ENCODE measurements at regions not wholly inside any gene's neighbourhood (a gene's known extent, or its start where the extent isn't known, plus 50 kb on each side); places are given as distances from the start of the nearest gene placed in this dataset.

DNA sequence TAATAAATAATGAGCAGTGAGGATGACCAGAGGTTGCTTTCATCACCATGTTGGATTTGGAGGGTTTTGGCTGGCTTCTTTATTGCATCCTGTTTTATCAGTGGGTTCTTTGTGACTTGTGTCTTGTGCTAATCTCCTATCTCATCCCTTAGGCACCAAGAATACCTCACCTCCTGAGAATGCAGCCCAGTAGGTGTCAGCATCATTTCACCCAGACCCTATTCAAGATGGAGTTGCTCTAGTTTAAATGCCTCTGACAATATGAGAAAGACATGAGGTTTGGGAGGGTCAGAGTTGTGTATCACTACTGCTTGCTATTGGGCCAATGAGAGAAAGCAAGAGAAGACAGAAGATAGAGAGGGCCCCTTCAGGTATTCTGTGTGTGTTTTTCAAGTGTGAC is 592.2 kb downstream of the ETNK1 start:
- H3K4me2 ChIP-seq (ENCODE audit: low read length): no peak overlapping the region
- H3K36me3 ChIP-seq (ENCODE audit: control insufficient read depth, low read length): no peaks in the 10 kb centered on the region
- no peaks in the 10 kb centered on the region for H3F3A ChIP-seq (ENCODE audit: control insufficient read depth, insufficient read depth)
- no peaks in the 10 kb centered on the region; the same call in 1 of the 2 replicates for H3K9me3 ChIP-seq (ENCODE audit: control insufficient read depth, insufficient read depth, low read length)
- H3K4me1 ChIP-seq (ENCODE audit: control insufficient read depth, low read length): no peaks in the 10 kb centered on the region
- no peaks in the 10 kb centered on the region for H4K20me1 ChIP-seq (ENCODE audit: control insufficient read depth, insufficient read depth, low read depth, low read length)
- H3K27ac ChIP-seq (ENCODE audit: low read depth, low read length): no peak overlapping the region
- TF ChIP-seq CTCF (IDR thresholded peaks at IDR 0.05; ENCODE audit: low read depth, low read length, poor library complexity, severe bottlenecking): no peak
- no peak for TF ChIP-seq EZH2phosphoT487 (IDR thresholded peaks at IDR 0.05; ENCODE audit: borderline replicate concordance, low read length)
- no peak overlapping the region for H3K4me3 ChIP-seq (ENCODE audit: low read length)
- H3K9me2 ChIP-seq (replicated peaks; ENCODE audit: control insufficient read depth, low read length): no peaks in the 10 kb centered on the region
- no peaks in the 10 kb centered on the region for H3K27me3 ChIP-seq (ENCODE audit: control insufficient read depth, low read length)
- H3K79me2 ChIP-seq (ENCODE audit: control insufficient read depth, low read length): no peaks in the 10 kb centered on the region

DNA sequence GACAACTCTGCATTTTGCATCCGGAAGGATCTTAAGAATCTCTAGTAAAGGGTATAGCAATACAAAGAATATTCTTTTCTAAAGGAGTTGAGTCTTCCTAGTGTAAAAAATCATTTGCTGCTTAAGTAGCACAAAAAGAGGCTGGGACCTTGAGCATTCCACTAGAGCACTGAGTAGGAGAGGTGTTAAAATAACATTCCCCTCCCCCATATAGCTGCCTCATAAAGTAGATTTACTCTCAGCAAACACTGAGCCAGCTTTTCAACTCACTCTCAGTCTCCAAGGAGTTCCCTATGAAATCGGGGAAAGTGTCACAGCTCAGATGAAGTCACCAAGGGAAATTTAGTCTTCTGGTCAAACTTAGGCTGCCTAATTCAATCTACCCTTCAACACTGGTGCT is 592.7 kb downstream of the ETNK1 start:
- H4K20me1 ChIP-seq (ENCODE audit: control insufficient read depth, insufficient read depth, low read depth, low read length): no peaks in the 10 kb centered on the region
- TF ChIP-seq EZH2phosphoT487 (IDR thresholded peaks at IDR 0.05; ENCODE audit: borderline replicate concordance, low read length): no peak
- no peak for TF ChIP-seq CTCF (IDR thresholded peaks at IDR 0.05; ENCODE audit: low read depth, low read length, poor library complexity, severe bottlenecking)
- no peak overlapping the region for H3K4me2 ChIP-seq (ENCODE audit: low read length)
- no peaks in the 10 kb centered on the region for H3K79me2 ChIP-seq (ENCODE audit: control insufficient read depth, low read length)
- no peak overlapping the region for H3K27ac ChIP-seq (ENCODE audit: low read depth, low read length)
- no peaks in the 10 kb centered on the region for H3K4me1 ChIP-seq (ENCODE audit: control insufficient read depth, low read length)
- H3K9me2 ChIP-seq (replicated peaks; ENCODE audit: control insufficient read depth, low read length): no peaks in the 10 kb centered on the region
- H3K36me3 ChIP-seq (ENCODE audit: control insufficient read depth, low read length): no peaks in the 10 kb centered on the region
- H3K4me3 ChIP-seq (ENCODE audit: low read length): no peak overlapping the region
- H3K9me3 ChIP-seq (ENCODE audit: control insufficient read depth, insufficient read depth, low read length): no peaks in the 10 kb centered on the region; the same call in 1 of the 2 replicates
- H3K27me3 ChIP-seq (ENCODE audit: control insufficient read depth, low read length): no peaks in the 10 kb centered on the region
- H3F3A ChIP-seq (ENCODE audit: control insufficient read depth, insufficient read depth): no peaks in the 10 kb centered on the region

DNA sequence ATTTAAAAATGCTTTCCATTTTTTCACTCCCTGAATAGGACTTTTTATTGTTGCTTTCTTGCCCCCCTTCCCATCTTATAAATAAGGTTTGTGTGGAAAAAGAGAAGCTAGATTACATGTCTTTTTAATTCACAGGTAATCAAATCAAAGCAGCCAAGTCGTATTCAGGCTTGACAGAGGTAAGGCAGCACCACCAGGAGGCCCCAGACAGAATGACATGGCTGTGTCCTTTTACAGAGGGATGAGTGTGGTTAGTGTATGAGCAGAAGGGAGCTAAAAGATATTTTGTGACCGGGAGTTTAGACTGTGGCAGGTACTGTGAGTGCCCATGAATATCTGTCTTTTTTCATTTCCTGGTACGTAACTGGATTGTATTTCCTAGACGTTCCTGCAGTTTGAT is 596.1 kb downstream of the ETNK1 start:
- H3K9me3 ChIP-seq (ENCODE audit: control insufficient read depth, insufficient read depth, low read length): no peaks in the 10 kb centered on the region
- H3K27me3 ChIP-seq (ENCODE audit: control insufficient read depth, low read length): no peaks in the 10 kb centered on the region
- no peaks in the 10 kb centered on the region for H3K4me1 ChIP-seq (ENCODE audit: control insufficient read depth, low read length)
- H3K4me3 ChIP-seq (ENCODE audit: low read length): no peak overlapping the region
- no peak overlapping the region for H3K4me2 ChIP-seq (ENCODE audit: low read length)
- no peaks in the 10 kb centered on the region for H3K36me3 ChIP-seq (ENCODE audit: control insufficient read depth, low read length)
- H3K9me2 ChIP-seq (replicated peaks; ENCODE audit: control insufficient read depth, low read length): no peaks in the 10 kb centered on the region
- H4K20me1 ChIP-seq (ENCODE audit: control insufficient read depth, insufficient read depth, low read depth, low read length): no peaks in the 10 kb centered on the region
- no peaks in the 10 kb centered on the region for H3K79me2 ChIP-seq (ENCODE audit: control insufficient read depth, low read length)
- TF ChIP-seq EZH2phosphoT487 (IDR thresholded peaks at IDR 0.05; ENCODE audit: borderline replicate concordance, low read length) (no peak), CTCF (IDR thresholded peaks at IDR 0.05; ENCODE audit: low read depth, low read length, poor library complexity, severe bottlenecking) (no peak)
- H3F3A ChIP-seq (ENCODE audit: control insufficient read depth, insufficient read depth): no peaks in the 10 kb centered on the region
- no peak overlapping the region for H3K27ac ChIP-seq (ENCODE audit: low read depth, low read length)

DNA sequence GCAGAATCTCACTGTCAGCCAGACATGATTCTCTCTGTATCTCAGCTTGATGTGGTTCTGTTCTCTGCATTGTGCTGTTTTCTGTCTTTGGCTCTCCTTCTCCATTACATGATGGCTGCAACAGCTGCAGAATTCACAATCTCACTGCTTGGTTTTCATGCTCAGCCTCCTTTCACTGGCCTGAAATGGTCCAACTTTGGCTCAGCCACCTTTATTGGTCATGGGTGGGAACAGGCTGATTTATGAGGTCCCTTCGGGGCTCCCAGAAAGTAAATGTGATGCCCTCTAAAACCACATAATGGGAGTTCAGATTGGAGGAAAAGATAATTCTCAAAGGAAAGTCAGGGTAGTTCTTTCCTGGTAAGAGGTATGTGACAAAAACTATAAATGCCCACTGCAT is 597.0 kb downstream of the ETNK1 start:
- Histone ChIP-seq H3K4me2 (ENCODE audit: low read length) (no peak overlapping the region), H3K4me1 (ENCODE audit: control insufficient read depth, low read length) (no peaks in the 10 kb centered on the region), H3K27me3 (ENCODE audit: control insufficient read depth, low read length) (no peaks in the 10 kb centered on the region), H3K27ac (ENCODE audit: low read depth, low read length) (no peak overlapping the region), H3K4me3 (ENCODE audit: low read length) (no peak overlapping the region), H4K20me1 (ENCODE audit: control insufficient read depth, insufficient read depth, low read depth, low read length) (no peaks in the 10 kb centered on the region), H3K79me2 (ENCODE audit: control insufficient read depth, low read length) (no peaks in the 10 kb centered on the region), H3K9me2 (replicated peaks; ENCODE audit: control insufficient read depth, low read length) (no peaks in the 10 kb centered on the region), H3F3A (ENCODE audit: control insufficient read depth, insufficient read depth) (no peaks in the 10 kb centered on the region), H3K36me3 (ENCODE audit: control insufficient read depth, low read length) (no peaks in the 10 kb centered on the region), H3K9me3 (ENCODE audit: control insufficient read depth, insufficient read depth, low read length) (no peaks in the 10 kb centered on the region)
- TF ChIP-seq EZH2phosphoT487 (IDR thresholded peaks at IDR 0.05; ENCODE audit: borderline replicate concordance, low read length) (no peak), CTCF (IDR thresholded peaks at IDR 0.05; ENCODE audit: low read depth, low read length, poor library complexity, severe bottlenecking) (no peak)
